GM12878 (cell line): ENCODE measurements at regions not wholly inside any gene's neighbourhood (a gene's known extent, or its start where the extent isn't known, plus 50 kb on each side); places are given as distances from the start of the nearest gene placed in this dataset.
A peak's percentile ranks its signal among the peaks of the same experiment; 100 is the strongest.

Experiments used
- ATAC-seq: fragments of 200-7000 bp; cut with Tn5 transposase; 3 replicates; pipeline ENCODE4 v1.9.1; 2020; ENCODE audit warnings: mild to moderate bottlenecking, moderate library complexity
- BruUV-seq: library from RNA; stranded (reverse); fragments of 400-500 nt; replicated peaks from 2 replicates; lab custom pipeline; 2021; lab: Mats Ljungman, UMichigan
- CTCF ChIA-PET: fragments of 300-600 bp; sonication (Branson Sonifier 250); formaldehyde crosslinking; extraction: SDS; loops from one replicate; lab custom pipeline; 2021; ENCODE audit warnings: inconsistent platforms; lab: Yijun Ruan, JAX
- POLR2A ChIA-PET: fragments of 350-600 bp; formaldehyde crosslinking; extraction: SDS; loops from one replicate; lab custom pipeline; 2021; ENCODE audit warnings: inconsistent platforms; lab: Charles Lee
- RAD21 ChIA-PET: fragments of 300-600 bp; sonication (Branson Sonifier 250); formaldehyde crosslinking; loops from one replicate; lab custom pipeline; 2023; ENCODE audit warnings: antibody characterized with exemption; ENCODE audit not compliant: unreplicated experiment; lab: Charles Lee
- SMC1A ChIA-PET: fragments of 300-600 bp; sonication (Branson Sonifier 250); formaldehyde crosslinking; loops from one replicate; lab custom pipeline; 2023; ENCODE audit not compliant: unreplicated experiment, uncharacterized antibody; lab: Charles Lee
- DNase-seq: peaks from one replicate; pipeline ENCODE4 v3.0.0-alpha.2; 2011; ENCODE audit warnings: low read depth, low spot score
- FAIRE-seq: peaks from 3 replicates; lab custom pipeline; 2011; peaks lifted over from hg19 to GRCh38; lab: Jason Lieb, UNC
- H2AFZ ChIP-seq: 2 replicates; pipeline ENCODE4 v1.6.0; 2011; ENCODE audit warnings: low read depth, low read length, control low read depth; ENCODE audit not compliant: control insufficient read depth
- H3K27ac ChIP-seq: 2 replicates; pipeline ENCODE4 v1.5.1; 2011; ENCODE audit warnings: control low read depth; ENCODE audit not compliant: control insufficient read depth, insufficient read depth
- H3K27me3 ChIP-seq, 2 experiments: replicated peaks in 1 of 2; 2 replicates each; pipeline versions ENCODE4 v1.6.0 to v1.6.1; 2011; ENCODE audit warnings: low read length in 1 of 2; ENCODE audit not compliant: control insufficient read depth in 2 of 2, insufficient read depth in 2 of 2
- H3K36me3 ChIP-seq, 2 experiments: 2 replicates each; pipeline ENCODE4 v1.5.1; 2011; ENCODE audit warnings: low read length in 1 of 2; ENCODE audit not compliant: control insufficient read depth in 2 of 2, insufficient read depth in 2 of 2
- H3K4me1 ChIP-seq: 2 replicates; pipeline ENCODE4 v1.6.1; 2011; ENCODE audit warnings: mild to moderate bottlenecking, low read length, moderate library complexity, mixed read lengths; ENCODE audit not compliant: control insufficient read depth, insufficient read depth
- H3K4me2 ChIP-seq: 2 replicates; pipeline ENCODE4 v1.6.0; 2011; ENCODE audit warnings: control low read depth; ENCODE audit not compliant: control insufficient read depth, insufficient read depth
- H3K4me3 ChIP-seq: fragments of 200-600 bp; sonication (generic); 2 replicates; pipeline ENCODE4 v1.5.1; 2016
- H3K79me2 ChIP-seq: 2 replicates; pipeline ENCODE4 v1.6.0; 2011; ENCODE audit warnings: low read length; ENCODE audit not compliant: control insufficient read depth, insufficient read depth
- H3K9ac ChIP-seq: 2 replicates; pipeline ENCODE4 v1.8.0; 2011; ENCODE audit warnings: low read length, control low read depth, mixed read lengths; ENCODE audit not compliant: control insufficient read depth, insufficient read depth
- H3K9me3 ChIP-seq: replicated peaks from 3 replicates; pipeline ENCODE4 v1.5.1; 2011; ENCODE audit warnings: mild to moderate bottlenecking, low read length; ENCODE audit not compliant: control insufficient read depth, insufficient read depth
- H4K20me1 ChIP-seq: 2 replicates; pipeline ENCODE4 v1.6.0; 2011; ENCODE audit not compliant: control insufficient read depth, insufficient read depth
- CBFB ChIP-seq: IDR thresholded peaks from 2 replicates; pipeline ENCODE4 v1.6.1; 2016; ENCODE audit warnings: antibody characterized with exemption, low read depth
- CTCF ChIP-seq, 3 experiments: IDR thresholded peaks in 2 of 3; conservative IDR thresholded peaks in 1 of 3; 2 replicates each; pipeline ENCODE4 v1.5.1; 2011; ENCODE audit warnings: low read depth in 3 of 3, low read length in 3 of 3, mild to moderate bottlenecking in 3 of 3, control low read depth in 2 of 3, moderate library complexity in 2 of 3, inconsistent platforms in 1 of 3, mixed read lengths in 1 of 3; ENCODE audit not compliant: control insufficient read depth in 2 of 3, insufficient read depth in 1 of 3; ENCODE audit errors: extremely low read depth in 1 of 3
- EGR1 ChIP-seq, 2 experiments: IDR thresholded peaks; 1 replicate in 1 of 2; 2 replicates in 1 of 2; pipeline ENCODE4 v1.6.1; 2011 to 2012; ENCODE audit warnings: low read depth in 2 of 2, low read length in 2 of 2, borderline replicate concordance in 1 of 2, mild to moderate bottlenecking in 1 of 2, moderate library complexity in 1 of 2
- ETV6 ChIP-seq, 2 experiments: fragments of 450-650 bp in 1 of 2; IDR thresholded peaks in 1 of 2; conservative IDR thresholded peaks in 1 of 2; 2 replicates each; pipeline ENCODE4 v1.6.1; 2014; ENCODE audit warnings: antibody characterized with exemption in 1 of 2, borderline replicate concordance in 1 of 2, low read depth in 1 of 2, mild to moderate bottlenecking in 1 of 2, moderate library complexity in 1 of 2
- JUND ChIP-seq: IDR thresholded peaks from 2 replicates; pipeline ENCODE4 v1.6.1; 2012; ENCODE audit warnings: low read depth, mild to moderate bottlenecking, low read length, improper control_type of control experiment, moderate library complexity
- NR2C2 ChIP-seq: IDR thresholded peaks from 2 replicates; pipeline ENCODE4 v1.6.1; 2011; ENCODE audit warnings: borderline replicate concordance, low read depth; ENCODE audit not compliant: control insufficient read depth, insufficient read length
- NRF1 ChIP-seq: conservative IDR thresholded peaks from 2 replicates; pipeline ENCODE4 v1.6.1; 2011; ENCODE audit warnings: mild to moderate bottlenecking, low read depth, low read length, improper control_type of control experiment
- PAX5 ChIP-seq: IDR thresholded peaks from 2 replicates; pipeline ENCODE4 v1.6.1; 2011; ENCODE audit warnings: low read depth, low read length, borderline replicate concordance
- PKNOX1 ChIP-seq: fragments of 450-650 bp; IDR thresholded peaks from 2 replicates; pipeline ENCODE4 v1.6.1; 2016; ENCODE audit warnings: mild to moderate bottlenecking
- POLR2A ChIP-seq: IDR thresholded peaks from 2 replicates; pipeline ENCODE4 v1.6.1; 2011; ENCODE audit warnings: low read depth, mild to moderate bottlenecking, low read length
- RCOR1 ChIP-seq: conservative IDR thresholded peaks from 2 replicates; pipeline ENCODE4 v1.6.1; 2012; ENCODE audit warnings: low read depth, low read length, improper control_type of control experiment
- SMAD1 ChIP-seq: fragments of 450-650 bp; IDR thresholded peaks from 2 replicates; pipeline ENCODE4 v1.6.1; 2018; ENCODE audit warnings: mild to moderate bottlenecking, low read depth; ENCODE audit not compliant: partially characterized antibody
- SREBF2 ChIP-seq: IDR thresholded peaks from 2 replicates; pipeline ENCODE4 v1.6.1; 2012; ENCODE audit warnings: mild to moderate bottlenecking, low read length
- STAT1 ChIP-seq: fragments of 450-650 bp; conservative IDR thresholded peaks from 2 replicates; pipeline ENCODE4 v1.6.1; 2014; ENCODE audit warnings: antibody characterized with exemption, mild to moderate bottlenecking
- TARDBP ChIP-seq: IDR thresholded peaks from 2 replicates; pipeline ENCODE4 v1.6.1; 2016; ENCODE audit warnings: borderline replicate concordance
- ZSCAN29 ChIP-seq: fragments of 450-650 bp; IDR thresholded peaks from 2 replicates; pipeline ENCODE4 v1.6.1; 2017; ENCODE audit warnings: mild to moderate bottlenecking, moderate library complexity
- WGBS: methylation state at CpG from one replicate; pipeline ENCODE4 v1.1.6; 2016; ENCODE audit warnings: low lambda C conversion rate; ENCODE audit not compliant: insufficient replicate concordance, insufficient coverage; ENCODE audit errors: missing lambda C conversion rate; 5-methylcytosine and 5-hydroxymethylcytosine counted together
- in situ Hi-C: fragments of 300-500 bp; cut with MboI; formaldehyde crosslinking; loops from 9 replicates; pipeline ENCODE4 v1.14.3; 2018; ENCODE audit warnings: mixed read lengths
- intact Hi-C: fragments of 100-400 bp; cut with micrococcal nuclease; formaldehyde crosslinking; loops from one replicate; pipeline ENCODE4 v1.14.2; 2022; ENCODE audit not compliant: unreplicated experiment
- TF ChIP-seq, protein P1 (sequence below): fragments of 150-350 bp; IDR thresholded peaks from 2 replicates; pipeline ENCODE4 v1.6.1; 2016; ENCODE audit warnings: low read depth, low read length
- TF ChIP-seq, protein P2 (sequence below): fragments of 450-650 bp; IDR thresholded peaks from 2 replicates; pipeline ENCODE4 v1.6.1; 2017; ENCODE audit warnings: low read depth, mild to moderate bottlenecking, moderate library complexity

- H3K9me3 ChIP-seq: no peaks in the 10 kb centered on the region; the same call in 1 of the 3 replicates
- H3K4me1 ChIP-seq: no peaks in the 10 kb centered on the region
- ChIA-PET SMC1A (interaction anchor here (1.2 to 1.8 kb wide), 4 partner anchors 8 to 39 kb away, joined by 3 to 6 read pairs (median 3); no protein-coding TSS in a partner anchor), POLR2A (no interaction called here), RAD21 (no interaction called here), CTCF (interaction anchor here (0.9 to 1.0 kb wide), 2 partner anchors 16 to 121 kb away, joined by 3 to 4 read pairs; no protein-coding TSS in a partner anchor)
- H3K36me3 ChIP-seq: no peaks in the 10 kb centered on the region
- peak overlapping the region; percentile 67; the same call in 1 of the 2 replicates for H3K4me3 ChIP-seq
- no peaks in the 10 kb centered on the region for H3K79me2 ChIP-seq
- FAIRE-seq (no peak), DNase-seq (no peak), ATAC-seq (no peak; the same call in 2 of the 3 replicates)
- 100% methylated on average over 1 of the region's 1 CpG for WGBS
- intact Hi-C loops (no loop called here), in situ Hi-C loops (loop anchor here (25.0 kb wide), 1 partner anchor 969 kb away; the partner anchor contains the start of gene ZNF322)
- no peak overlapping the region for H2AFZ ChIP-seq
- no peaks in the 10 kb centered on the region for H4K20me1 ChIP-seq
- BruUV-seq: no TSS peak
- H3K27ac ChIP-seq: no peak overlapping the region
- H3K9ac ChIP-seq: no peak overlapping the region
- no peaks in the 10 kb centered on the region for H3K27me3 ChIP-seq
- no peak overlapping the region for H3K4me2 ChIP-seq
- TF ChIP-seq JUND: no peak
- no peak for TF ChIP-seq CTCF (IDR thresholded peaks at IDR 0.05 in 2 of 3, conservative IDR thresholded peaks at IDR 0.05 in 1 of 3; ENCODE audit: control insufficient read depth in 2 of 3, extremely low read depth in 1 of 3, insufficient read depth in 1 of 3, low read depth in 3 of 3, low read length in 3 of 3)
- TF ChIP-seq SREBF2: no peak
- TF ChIP-seq SMAD1: no peak
- no peak for TF ChIP-seq ETV6 (conservative IDR thresholded peaks at IDR 0.05 in 1 of 2, IDR thresholded peaks at IDR 0.05 in 1 of 2; ENCODE audit: borderline replicate concordance in 1 of 2, low read depth in 1 of 2)
- TF ChIP-seq NRF1: no peak
- TF ChIP-seq POLR2A: no peak
- no peak for TF ChIP-seq RCOR1
- no peak for TF ChIP-seq PKNOX1
- TF ChIP-seq STAT1: no peak
- no peak for TF ChIP-seq TARDBP
- TF ChIP-seq, protein P1, sequence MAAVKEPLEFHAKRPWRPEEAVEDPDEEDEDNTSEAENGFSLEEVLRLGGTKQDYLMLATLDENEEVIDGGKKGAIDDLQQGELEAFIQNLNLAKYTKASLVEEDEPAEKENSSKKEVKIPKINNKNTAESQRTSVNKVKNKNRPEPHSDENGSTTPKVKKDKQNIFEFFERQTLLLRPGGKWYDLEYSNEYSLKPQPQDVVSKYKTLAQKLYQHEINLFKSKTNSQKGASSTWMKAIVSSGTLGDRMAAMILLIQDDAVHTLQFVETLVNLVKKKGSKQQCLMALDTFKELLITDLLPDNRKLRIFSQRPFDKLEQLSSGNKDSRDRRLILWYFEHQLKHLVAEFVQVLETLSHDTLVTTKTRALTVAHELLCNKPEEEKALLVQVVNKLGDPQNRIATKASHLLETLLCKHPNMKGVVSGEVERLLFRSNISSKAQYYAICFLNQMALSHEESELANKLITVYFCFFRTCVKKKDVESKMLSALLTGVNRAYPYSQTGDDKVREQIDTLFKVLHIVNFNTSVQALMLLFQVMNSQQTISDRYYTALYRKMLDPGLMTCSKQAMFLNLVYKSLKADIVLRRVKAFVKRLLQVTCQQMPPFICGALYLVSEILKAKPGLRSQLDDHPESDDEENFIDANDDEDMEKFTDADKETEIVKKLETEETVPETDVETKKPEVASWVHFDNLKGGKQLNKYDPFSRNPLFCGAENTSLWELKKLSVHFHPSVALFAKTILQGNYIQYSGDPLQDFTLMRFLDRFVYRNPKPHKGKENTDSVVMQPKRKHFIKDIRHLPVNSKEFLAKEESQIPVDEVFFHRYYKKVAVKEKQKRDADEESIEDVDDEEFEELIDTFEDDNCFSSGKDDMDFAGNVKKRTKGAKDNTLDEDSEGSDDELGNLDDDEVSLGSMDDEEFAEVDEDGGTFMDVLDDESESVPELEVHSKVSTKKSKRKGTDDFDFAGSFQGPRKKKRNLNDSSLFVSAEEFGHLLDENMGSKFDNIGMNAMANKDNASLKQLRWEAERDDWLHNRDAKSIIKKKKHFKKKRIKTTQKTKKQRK: no peak
- TF ChIP-seq PAX5: no peak
- TF ChIP-seq EGR1 (IDR thresholded peaks at IDR 0.05; ENCODE audit: borderline replicate concordance in 1 of 2, low read depth in 2 of 2, low read length in 2 of 2): no peak
- TF ChIP-seq NR2C2: no peak
- TF ChIP-seq, protein P2, sequence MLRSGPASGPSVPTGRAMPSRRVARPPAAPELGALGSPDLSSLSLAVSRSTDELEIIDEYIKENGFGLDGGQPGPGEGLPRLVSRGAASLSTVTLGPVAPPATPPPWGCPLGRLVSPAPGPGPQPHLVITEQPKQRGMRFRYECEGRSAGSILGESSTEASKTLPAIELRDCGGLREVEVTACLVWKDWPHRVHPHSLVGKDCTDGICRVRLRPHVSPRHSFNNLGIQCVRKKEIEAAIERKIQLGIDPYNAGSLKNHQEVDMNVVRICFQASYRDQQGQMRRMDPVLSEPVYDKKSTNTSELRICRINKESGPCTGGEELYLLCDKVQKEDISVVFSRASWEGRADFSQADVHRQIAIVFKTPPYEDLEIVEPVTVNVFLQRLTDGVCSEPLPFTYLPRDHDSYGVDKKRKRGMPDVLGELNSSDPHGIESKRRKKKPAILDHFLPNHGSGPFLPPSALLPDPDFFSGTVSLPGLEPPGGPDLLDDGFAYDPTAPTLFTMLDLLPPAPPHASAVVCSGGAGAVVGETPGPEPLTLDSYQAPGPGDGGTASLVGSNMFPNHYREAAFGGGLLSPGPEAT: no peak
- no peak for TF ChIP-seq ZSCAN29
- no peak for TF ChIP-seq CBFB
Observed at GRCh38 chr6:27631609-27631916, 158.7 kb upstream of the ZNF184 start.
